Epidermal melanocyte (primary cell): ENCODE measurements at regions not wholly inside any gene's neighbourhood (a gene's known extent, or its start where the extent isn't known, plus 50 kb on each side); places are given as distances from the start of the nearest gene placed in this dataset.
A peak's percentile ranks its signal among the peaks of the same experiment; 100 is the strongest.

Source experiments
- DNase-seq: peaks from one replicate; pipeline ENCODE4 v3.0.0; 2011; ENCODE audit warnings: low spot score; ENCODE audit not compliant: insufficient read length

DNA sequence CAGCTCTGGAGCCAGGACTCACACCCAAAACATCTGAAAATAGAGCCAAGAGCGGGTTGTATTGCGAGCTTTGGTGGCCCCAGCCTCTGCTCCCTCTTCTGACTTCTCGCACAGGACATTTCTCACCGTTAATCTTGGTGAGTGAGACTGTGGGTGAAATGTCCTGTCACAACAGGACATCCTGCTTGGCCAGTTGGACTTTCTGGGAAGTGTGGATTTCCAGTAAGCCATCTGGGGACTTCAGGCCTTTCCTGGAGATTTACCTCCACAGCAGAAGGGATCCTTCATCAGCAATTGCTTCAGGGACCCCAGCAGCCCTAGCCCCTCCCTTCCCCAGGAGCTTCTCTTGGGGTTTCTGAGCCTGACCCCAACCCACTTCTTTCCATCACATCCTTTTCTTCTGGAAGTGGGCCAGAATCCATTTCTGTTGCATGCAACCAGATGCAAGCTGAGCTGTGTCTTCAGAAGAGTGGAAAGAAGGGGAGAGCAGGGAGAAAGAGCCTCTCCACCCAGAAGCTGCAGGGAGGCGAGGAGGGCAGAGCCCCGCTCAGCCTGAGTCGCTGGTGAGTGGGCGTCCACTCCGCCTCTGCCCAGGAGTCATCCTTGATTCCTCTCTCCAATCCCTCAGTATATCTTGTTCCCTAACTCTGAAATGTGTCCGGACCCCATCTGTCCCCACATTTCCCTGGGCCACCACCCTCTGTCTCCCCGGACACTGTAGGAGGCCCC is 50.3 kb upstream of the GADD45G start:
- no peak for DNase-seq

DNA sequence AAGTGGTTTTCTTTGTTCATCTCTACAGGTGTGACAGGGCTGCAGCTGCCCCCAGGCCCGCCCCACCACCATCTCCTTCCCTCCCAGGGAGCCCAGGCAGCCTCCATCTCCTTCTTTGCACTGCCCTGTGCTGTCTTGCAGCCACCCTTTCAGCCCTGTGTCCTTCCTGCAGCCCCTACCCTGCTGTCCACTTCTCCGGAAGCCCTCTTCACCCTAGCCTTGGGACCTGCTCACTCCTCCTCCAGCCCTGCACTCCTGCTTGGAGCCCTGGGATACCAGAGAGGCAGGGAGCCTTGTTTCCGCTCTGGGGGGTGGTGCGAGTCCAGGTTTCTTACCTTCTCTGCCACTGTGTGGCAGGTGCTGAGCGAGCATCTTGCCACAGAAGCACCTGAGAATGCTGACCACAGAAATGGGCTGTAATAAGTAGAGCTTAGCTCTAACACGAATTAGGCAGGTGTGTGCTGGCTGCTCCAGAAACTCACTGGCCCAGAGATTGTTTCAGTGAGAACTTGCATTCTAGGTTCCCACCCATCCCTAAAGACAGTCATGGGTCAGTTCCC is 51.3 kb upstream of the GADD45G start:
- DNase-seq = no peak

DNA sequence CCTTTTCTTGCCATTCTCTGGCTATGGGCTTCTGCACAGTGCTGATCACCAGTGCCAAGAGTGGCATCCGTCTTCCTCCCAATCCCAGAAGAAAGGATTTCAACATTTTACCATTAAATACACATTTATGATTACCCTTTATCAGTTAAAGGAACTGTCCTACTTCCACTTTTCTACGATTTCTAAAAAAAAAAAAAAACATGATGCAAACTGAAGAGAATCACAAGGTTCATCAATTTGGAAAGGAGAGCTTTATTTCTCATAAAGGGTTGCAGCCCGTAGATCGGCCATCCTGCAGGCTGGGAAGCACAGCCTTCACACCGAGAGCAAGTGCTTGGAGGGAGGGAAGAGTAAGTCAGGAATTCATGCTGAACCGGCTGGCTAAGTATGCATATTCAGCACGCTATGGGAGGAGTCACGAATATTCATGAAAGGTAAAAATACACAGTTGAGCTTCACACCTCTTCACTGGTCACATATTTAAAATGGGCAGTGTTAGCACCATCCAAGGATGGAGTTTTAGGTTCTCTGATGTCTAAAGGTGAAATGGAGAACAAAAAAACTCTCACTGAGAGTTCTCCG is 52.5 kb upstream of the SEMA4D start:
- no peak for DNase-seq

DNA sequence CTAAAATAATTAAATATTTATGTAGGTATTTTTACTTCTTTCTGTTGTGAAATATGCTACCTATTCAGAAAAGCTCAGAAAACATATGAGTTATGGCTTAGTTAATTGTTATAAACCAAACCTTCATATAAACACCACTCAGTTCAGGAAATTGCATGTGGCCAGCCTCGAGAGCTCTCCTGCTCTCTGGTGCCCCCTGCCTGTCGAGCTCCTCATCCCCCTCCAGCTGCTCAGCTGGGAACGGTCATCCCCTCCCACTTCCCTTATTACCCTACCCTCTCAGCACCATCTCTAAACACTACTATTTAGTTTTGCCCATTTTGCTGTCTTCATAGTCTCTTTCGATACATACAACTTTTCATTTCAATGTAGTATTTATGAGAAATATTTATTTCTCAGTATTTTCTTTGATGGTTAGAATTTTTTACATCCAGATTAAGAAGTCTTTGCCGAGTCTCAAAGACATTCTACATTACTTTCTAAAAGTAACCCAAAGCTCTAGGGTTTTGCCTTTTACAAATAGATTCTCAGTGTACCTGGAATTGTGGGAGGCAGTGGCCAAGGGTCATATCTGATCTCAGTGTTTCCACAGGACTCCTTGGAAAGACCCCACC is 51.2 kb upstream of the SEMA4D start:
- DNase-seq = peak; percentile 83

DNA sequence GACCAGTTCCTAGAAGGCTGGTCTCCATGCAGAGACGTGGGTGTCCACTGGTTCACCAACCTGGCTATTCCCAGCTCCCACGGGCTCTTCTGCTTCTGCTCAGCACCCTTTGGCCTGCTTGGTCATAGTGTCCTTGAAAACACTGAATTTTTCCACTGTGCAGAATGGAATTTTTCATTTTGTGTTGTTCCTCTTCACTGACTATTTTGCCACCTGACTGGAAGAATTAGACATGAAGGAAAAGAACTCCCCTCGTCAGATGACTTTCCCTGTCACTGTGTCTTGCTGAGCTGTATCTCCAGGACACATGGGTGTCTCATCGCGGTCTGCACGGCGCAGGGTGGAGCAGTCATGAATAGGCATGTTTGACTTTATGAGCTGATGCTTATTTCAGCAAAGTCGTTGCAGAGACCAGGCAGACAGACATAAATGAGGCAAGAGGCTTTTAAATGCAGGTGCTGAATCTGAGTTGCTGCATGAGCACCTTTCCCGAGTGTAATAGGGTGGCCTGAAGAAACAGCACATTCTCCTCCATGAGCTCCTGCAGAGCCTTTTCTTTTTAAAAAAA is 50.2 kb upstream of the SEMA4D start:
- no peak for DNase-seq
